ENCODE measurements at regions not wholly inside any gene's neighbourhood (a gene's known extent, or its start where the extent isn't known, plus 50 kb on each side); places are given as distances from the start of the nearest gene placed in this dataset.
A peak's percentile ranks its signal among the peaks of the same experiment; 100 is the strongest.

DNA sequence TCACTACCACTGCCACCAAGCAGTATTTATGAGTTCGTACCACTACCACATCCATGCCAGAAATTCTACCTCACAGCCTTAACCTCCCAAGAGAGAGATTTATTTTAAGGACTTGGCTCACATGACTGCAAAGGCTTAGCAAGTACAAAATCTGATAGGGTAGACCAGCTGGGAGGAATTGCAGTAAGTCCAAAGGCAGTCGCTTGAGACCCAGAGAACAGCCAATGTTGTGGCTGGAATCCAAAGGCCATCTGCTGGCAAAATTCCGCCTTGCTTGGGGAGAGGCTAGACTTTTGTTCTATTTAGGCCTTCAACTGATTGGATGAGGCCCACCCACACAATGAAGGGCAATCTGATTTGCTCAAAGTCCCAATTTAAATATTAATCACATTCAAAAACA is 101.4 kb upstream of the STT3B start:
- no peaks in the 10 kb centered on the region for H3K27me3 ChIP-seq
- Mint-ChIP-seq H3K36me3 (peaks cover 1% of the 10 kb centered on the region), H3K27me3 (ENCODE audit: insufficient read depth, low read depth) (no peaks in the 10 kb centered on the region), H3K4me1 (peaks cover 3% of the 10 kb centered on the region), H3K27ac (no peak overlapping the region), H3K4me3 (no peak overlapping the region), H3K9me3 (peaks cover 17% of the 10 kb centered on the region)
- no peaks in the 10 kb centered on the region for H3K9me3 ChIP-seq (ENCODE audit: low read depth)
- no peak overlapping the region for H3K9ac ChIP-seq
- no peak overlapping the region for H3K27ac ChIP-seq
- H3K36me3 ChIP-seq, result no peaks in the 10 kb centered on the region
- TF ChIP-seq EZH2phosphoT487 (IDR thresholded peaks at IDR 0.05) (no peak), EZH2 (IDR thresholded peaks at IDR 0.05) (no peak)
- TF ChIP-seq, protein P1, sequence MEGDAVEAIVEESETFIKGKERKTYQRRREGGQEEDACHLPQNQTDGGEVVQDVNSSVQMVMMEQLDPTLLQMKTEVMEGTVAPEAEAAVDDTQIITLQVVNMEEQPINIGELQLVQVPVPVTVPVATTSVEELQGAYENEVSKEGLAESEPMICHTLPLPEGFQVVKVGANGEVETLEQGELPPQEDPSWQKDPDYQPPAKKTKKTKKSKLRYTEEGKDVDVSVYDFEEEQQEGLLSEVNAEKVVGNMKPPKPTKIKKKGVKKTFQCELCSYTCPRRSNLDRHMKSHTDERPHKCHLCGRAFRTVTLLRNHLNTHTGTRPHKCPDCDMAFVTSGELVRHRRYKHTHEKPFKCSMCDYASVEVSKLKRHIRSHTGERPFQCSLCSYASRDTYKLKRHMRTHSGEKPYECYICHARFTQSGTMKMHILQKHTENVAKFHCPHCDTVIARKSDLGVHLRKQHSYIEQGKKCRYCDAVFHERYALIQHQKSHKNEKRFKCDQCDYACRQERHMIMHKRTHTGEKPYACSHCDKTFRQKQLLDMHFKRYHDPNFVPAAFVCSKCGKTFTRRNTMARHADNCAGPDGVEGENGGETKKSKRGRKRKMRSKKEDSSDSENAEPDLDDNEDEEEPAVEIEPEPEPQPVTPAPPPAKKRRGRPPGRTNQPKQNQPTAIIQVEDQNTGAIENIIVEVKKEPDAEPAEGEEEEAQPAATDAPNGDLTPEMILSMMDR (IDR thresholded peaks at IDR 0.05), result no peak
- no peaks in the 10 kb centered on the region for H4K20me1 ChIP-seq (ENCODE audit: low read depth)
- no peak overlapping the region for H3K4me2 ChIP-seq
- H3K4me3 ChIP-seq, result no peak overlapping the region
- no peak for DNase-seq (ENCODE audit: low spot score)
- H3K79me2 ChIP-seq (ENCODE audit: low read depth), result no peaks in the 10 kb centered on the region
- no peaks in the 10 kb centered on the region for H3K4me1 ChIP-seq
- no peaks in the 10 kb centered on the region for H3F3A ChIP-seq (ENCODE audit: low read depth)
- no peak overlapping the region for H2AFZ ChIP-seq (replicated peaks)

DNA sequence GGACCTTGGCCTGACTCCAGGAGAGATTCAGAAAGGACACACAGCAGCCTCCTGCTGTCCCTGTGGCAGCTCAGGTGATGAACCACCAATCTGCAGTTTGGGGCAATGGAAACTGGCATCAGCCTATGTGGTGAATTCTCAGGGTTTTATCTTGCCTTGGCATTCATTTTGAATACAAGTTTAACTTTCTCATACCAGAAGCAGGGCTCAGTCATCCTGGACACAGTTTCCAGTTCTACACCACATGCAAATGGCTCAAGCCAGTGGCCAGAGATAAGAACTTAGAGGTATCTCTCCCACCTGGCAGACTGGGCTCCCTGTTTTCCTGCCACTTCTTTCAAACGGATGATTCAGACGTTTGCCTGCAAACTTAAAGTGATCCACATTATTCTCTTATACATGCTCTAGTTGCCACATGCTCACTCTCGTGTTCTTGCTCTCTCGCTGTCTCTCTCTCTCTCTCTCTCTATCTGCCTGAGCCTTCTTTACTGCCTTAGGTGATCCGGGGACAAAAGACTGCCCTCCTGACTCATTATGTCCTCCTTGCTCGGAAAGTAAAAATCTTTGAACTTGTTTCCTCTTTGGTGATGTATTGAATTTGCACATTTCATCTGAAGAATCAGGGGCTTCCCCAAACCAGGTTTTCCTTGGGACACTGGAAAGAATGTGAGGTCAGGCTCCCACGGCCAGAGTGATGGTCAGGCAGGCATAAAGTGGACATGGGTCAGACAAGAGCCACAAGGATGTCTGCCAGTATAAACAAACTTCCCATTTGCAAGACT is 99.6 kb upstream of the STT3B start:
- H4K20me1 ChIP-seq (ENCODE audit: low read depth), result no peaks in the 10 kb centered on the region
- Mint-ChIP-seq H3K4me3 (peak overlapping the region; percentile 2), H3K4me1 (peaks cover 3% of the 10 kb centered on the region), H3K27ac (no peak overlapping the region), H3K27me3 (ENCODE audit: insufficient read depth, low read depth) (no peaks in the 10 kb centered on the region), H3K9me3 (peaks cover 24% of the 10 kb centered on the region), H3K36me3 (peaks cover 1% of the 10 kb centered on the region)
- no peaks in the 10 kb centered on the region for H3F3A ChIP-seq (ENCODE audit: low read depth)
- H3K4me2 ChIP-seq, result no peak overlapping the region
- H3K36me3 ChIP-seq, result no peaks in the 10 kb centered on the region
- no peak overlapping the region for H3K27ac ChIP-seq
- no peak for DNase-seq (ENCODE audit: low spot score)
- no peaks in the 10 kb centered on the region for H3K79me2 ChIP-seq (ENCODE audit: low read depth)
- H3K4me1 ChIP-seq, result no peaks in the 10 kb centered on the region
- no peak overlapping the region for H3K4me3 ChIP-seq
- TF ChIP-seq EZH2 (IDR thresholded peaks at IDR 0.05) (no peak), EZH2phosphoT487 (IDR thresholded peaks at IDR 0.05) (no peak)
- TF ChIP-seq, protein P1 (IDR thresholded peaks at IDR 0.05), result no peak
- no peaks in the 10 kb centered on the region for H3K27me3 ChIP-seq
- no peak overlapping the region for H3K9ac ChIP-seq
- no peaks in the 10 kb centered on the region for H3K9me3 ChIP-seq (ENCODE audit: low read depth)
- H2AFZ ChIP-seq (replicated peaks), result no peak overlapping the region

DNA sequence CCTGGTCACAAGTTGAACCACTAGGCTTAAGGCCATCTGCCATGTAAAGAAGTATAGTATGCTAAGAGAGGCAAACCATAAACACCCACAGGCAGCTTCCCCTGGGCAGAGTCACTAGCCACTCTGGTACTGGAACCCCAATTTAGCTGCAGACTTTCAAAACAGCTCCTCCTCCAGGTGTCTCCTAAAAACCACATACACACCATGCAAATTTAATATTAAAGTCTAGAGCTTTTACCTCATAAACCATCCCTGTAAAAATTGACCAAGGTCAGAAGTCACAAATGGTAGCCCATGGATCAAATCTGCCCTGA is 99.1 kb upstream of the STT3B start:
- no peak for DNase-seq (ENCODE audit: low spot score)
- H3K27me3 ChIP-seq, result no peaks in the 10 kb centered on the region
- no peak overlapping the region for H2AFZ ChIP-seq (replicated peaks)
- H3K9me3 ChIP-seq (ENCODE audit: low read depth), result no peaks in the 10 kb centered on the region
- no peaks in the 10 kb centered on the region for H3K4me1 ChIP-seq
- no peaks in the 10 kb centered on the region for H3K36me3 ChIP-seq
- Mint-ChIP-seq H3K4me1 (peaks cover 3% of the 10 kb centered on the region), H3K27ac (no peak overlapping the region), H3K9me3 (peaks cover 24% of the 10 kb centered on the region), H3K4me3 (no peak overlapping the region), H3K36me3 (peaks cover 1% of the 10 kb centered on the region), H3K27me3 (ENCODE audit: insufficient read depth, low read depth) (no peaks in the 10 kb centered on the region)
- TF ChIP-seq, protein P1 (IDR thresholded peaks at IDR 0.05), result no peak
- no peak for TF ChIP-seq EZH2 (IDR thresholded peaks at IDR 0.05)
- TF ChIP-seq EZH2phosphoT487 (IDR thresholded peaks at IDR 0.05), result no peak
- no peaks in the 10 kb centered on the region for H3F3A ChIP-seq (ENCODE audit: low read depth)
- H3K4me3 ChIP-seq, result no peak overlapping the region
- H3K9ac ChIP-seq, result no peak overlapping the region
- no peak overlapping the region for H3K27ac ChIP-seq
- H3K4me2 ChIP-seq, result no peak overlapping the region
- H3K79me2 ChIP-seq (ENCODE audit: low read depth), result no peaks in the 10 kb centered on the region
- no peaks in the 10 kb centered on the region for H4K20me1 ChIP-seq (ENCODE audit: low read depth)

Data from neural progenitor cell (in vitro differentiated cells).